ENCODE measurements at regions not wholly inside any gene's neighbourhood (a gene's known extent, or its start where the extent isn't known, plus 50 kb on each side); places are given as distances from the start of the nearest gene placed in this dataset.

DNA sequence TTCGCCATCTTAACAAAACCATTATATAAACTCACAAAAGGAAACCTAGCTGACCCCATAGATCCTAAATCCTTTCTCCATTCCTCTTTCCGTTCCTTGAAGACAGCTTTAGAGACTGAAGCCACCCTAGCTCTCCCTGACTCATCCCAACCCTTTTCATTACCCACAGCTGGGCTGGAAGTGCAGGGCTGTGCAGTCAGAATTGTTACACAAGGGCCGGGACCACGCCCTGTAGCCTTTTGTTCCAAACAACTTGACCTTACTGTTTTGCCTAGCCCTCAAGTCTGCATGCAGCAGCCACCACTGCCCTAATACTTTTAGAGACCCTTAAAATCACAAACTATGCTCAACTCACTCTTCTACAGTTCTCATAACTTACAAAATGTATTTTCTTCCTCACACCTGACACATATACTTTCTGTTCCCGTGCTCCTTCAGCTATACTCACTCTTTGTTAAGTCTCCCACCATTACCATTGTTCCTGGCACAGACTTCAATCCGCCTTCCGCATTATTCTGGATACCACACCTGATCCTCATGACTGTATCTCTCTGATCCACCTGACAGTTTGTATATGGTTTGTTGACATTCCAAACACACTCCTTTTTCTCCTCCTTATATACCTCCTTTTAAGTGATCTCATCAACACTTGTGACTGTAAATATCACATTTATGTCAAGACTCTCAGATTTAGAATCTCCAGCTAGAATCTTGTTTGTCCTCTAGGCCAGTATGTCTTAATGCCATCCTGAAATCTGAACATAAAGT, 208.7 kb downstream of the KITLG start:
- no peak for DNase-seq

DNA sequence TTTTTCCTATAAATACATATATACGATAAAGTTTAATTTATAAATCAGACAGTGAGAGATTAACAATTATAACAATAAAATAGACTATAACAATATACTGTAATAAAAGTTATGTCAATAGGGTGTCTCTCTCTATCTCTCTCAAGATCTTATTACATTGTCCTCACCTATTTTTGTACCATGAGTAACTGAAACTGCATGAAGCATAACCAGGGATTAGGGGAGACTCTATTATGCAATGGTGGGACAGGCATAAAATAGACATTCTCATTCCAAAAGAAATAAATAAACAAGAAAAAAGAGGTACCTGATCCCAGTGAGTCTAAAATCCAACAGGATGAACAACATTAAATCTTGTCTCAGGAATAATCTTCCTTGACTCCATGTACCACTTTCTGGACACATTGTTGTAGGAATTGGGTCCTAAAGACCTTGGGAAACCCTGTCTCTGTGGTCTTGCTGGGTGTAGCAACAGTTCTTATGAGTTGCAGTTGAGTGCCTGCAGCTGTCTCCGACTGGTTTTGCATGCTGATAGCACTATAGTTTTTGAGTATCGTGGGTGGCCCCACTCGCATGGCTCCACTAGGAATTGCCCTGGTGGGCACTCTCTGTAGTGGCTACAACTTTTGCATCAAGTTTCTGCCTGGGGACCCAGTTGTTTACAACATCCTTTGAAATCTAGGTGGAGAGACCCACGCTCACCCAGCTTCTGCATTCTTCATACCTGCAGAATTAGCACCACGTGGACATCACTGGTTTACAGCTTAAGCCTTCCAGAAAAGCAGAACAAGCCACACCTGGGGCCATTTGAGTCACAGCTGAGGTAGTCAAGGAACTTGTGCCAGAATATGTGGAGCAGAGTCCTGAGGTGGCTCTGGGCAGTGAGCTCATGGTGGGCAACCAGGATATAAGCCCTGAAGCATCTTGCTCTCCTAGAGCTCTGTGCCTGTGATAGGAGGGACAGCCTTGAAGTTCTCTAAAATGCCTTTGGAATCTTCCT, 204.7 kb downstream of the KITLG start:
- DNase-seq, result no peak

DNA sequence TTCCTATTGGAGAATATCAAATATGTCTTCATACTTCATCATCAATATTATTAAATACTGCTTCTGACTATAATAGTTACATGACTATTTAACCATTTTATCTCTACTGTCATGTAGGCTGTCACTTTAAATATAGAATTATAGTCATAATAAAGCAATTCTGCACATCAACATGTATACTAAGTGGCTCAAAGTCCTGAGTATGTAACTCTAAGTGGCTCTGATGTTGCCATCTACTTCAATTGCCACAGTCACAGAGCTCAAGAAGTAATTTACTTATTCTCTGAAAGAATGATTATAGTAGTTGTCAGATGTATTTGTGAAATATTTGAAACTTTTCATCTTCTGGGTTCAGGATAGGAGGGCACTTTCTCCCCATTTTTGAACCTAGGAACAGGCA, 202.3 kb downstream of the KITLG start:
- DNase-seq, result no peak

DNA sequence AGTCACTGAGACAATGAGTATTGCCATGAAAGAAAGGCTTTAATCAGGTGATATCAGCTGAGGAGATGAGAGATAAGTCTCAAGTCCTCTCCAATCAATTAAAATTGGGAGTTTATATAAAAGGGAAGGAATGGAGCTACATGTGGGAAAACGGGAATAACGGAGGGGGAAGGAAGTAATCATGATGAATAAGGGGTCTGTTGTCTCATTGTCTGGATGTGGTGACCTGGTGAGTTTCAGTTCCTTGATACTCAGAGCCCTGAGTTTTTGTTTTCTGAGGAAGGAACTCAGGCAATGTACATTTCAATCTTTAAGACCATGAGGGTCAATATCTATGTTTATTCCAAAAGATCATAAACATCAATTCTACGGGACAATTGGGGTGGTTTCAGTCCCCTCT, 198.8 kb downstream of the KITLG start:
- no peak for DNase-seq

DNA sequence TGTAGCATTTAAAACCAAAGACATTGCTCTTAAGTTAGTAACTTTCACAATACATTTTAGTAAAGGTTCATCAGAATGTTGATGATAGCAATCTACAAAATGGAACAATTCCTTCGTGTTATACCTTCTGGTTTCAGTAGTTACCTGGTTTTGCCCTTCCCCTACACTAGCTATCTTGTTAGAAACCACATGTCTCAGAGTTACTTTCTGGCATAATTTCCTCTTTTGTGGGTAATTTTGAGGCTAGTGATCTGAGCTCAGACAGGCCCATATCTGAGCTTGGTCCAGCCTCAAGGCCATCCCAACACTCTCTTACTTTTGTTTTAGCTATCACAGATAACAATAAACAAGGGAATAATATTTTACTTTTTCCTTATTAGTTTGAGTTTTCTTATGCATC, 196.9 kb downstream of the KITLG start:
- no peak for DNase-seq

DNA sequence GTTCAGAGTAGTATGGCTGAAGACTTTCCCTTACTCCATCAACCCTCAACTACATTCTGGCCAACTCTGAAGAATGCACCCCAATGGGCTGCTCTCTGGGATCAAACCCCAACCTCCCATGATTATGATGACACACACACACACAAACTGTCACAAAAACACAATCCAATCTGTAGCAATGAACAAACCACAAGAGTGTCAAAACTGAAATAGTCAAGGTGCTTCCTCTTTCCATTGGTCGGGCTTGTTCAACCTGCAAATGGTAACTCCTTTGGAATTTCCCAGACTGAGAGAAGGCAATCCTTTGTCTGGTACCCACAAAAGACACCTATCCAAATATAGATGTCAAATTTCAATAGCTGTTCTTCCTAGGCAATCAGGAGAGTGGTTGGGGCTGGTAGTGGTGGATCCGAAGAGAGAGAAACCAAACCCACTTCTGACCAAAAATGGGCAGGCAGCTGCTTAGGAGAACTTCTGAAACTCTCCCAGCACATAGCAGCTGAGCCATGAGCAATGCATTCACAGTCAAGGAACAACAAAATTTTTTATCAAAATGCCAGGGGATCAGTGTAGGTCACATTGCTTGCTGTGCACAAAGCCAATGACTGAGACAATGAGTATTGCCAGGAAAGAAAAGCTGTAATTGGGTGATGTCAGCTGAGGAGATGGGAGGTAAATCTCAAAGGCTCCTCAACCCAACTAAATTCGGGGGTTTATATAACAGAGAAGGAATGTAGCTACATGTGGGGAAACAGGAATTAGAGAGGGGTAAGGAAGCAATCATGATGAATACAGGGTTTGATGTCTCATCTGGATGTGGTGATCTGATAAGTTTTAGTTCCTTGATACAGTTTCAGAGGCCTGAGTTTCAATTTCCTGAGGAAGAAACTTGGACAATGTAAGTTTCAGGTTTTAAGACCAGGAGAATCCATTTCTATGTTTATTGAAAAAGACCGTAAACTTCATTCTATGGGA, 191.4 kb downstream of the KITLG start:
- DNase-seq, result no peak

DNA sequence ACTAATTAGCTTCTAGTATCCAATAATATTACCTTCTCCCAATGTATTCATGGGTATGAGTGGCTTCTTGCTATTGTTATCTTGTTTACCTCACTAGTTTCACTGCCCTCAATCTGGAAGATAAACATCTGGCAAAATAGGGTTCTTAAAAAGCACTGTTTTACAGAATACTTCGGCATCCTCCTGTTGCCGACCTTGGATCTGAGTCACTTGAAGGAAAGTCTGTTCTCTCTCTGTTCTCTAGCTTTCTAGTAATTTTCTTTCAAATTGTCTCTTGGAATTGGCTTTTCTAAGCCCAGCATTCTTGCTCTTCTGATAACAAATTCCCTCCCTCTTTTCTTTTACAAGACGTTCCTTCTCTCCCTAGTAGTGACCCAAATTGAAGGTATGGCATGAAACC, 189.5 kb downstream of the KITLG start:
- DNase-seq, result no peak

DNA sequence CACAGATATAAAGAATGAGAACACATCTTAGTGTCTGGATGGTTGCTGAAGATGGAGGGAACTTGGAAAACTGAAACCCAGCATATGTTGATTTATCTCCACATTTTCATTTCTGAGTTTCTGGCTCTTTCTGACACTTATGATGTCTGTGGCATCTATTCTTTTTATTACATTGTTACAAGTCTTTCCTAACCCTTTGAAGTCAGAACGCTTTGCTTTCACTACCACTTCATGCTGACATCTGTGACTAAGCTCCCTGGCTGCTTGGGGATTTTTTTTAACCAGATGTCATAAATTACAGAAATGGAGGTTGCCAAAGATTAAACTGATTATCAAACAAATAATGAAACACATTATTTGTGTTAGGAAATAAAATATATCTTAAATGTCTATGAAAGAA, 188.7 kb downstream of the KITLG start:
- DNase-seq, result peak; percentile 82

DNA sequence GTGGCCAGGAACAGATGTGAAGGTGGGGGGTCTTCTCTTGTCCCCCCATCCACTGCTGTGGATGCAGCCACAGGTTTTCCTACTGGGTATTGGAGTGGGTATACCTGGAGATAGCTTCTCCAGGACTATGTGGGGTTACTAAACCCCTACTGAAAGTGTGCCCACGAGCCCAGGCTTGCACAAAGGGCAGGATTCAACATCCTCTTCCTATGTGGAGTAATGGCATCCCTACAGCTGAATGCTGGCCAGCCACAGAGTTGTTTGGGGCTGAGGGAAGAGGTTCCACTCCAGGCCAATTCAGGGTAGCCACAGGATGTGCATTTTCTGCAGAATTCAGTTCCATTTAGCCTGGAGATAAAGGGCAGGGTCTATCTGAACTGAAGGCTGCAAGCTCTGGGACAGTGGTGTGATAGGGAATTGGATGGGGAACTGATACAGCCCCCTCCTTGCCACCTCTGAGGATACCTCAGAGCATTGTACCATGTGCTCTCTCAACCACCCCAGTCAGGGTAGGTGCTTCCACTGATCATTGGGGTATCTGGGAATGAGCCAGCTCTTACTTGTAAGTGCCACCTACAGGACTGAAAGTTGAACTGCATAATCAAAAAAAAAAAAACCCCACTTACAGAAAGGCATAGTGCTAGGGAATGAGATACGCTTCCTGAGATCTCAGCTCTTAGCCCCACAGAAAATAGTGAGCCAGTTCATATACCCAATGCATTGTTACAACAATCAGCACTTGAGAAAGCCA, 187.1 kb downstream of the KITLG start:
- DNase-seq, result peak; percentile 44

DNA sequence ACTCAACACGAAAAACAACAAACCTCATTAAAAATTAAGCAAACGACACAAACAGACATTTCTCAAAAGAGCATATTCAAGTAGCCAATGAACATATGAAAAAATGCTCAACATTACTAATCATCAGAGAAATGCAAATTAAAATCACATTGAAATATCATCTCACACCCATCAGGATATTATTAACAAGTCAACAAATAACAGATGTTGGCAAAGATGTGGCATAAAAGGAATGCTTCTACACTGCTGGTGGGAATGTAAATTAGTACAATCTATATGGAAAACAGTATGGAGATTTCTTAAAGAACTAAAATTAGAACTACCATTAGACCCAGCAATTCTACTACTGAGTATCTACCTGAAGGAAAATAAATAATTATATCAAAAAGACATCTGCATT, 182.2 kb downstream of the KITLG start:
- no peak for DNase-seq

DNA sequence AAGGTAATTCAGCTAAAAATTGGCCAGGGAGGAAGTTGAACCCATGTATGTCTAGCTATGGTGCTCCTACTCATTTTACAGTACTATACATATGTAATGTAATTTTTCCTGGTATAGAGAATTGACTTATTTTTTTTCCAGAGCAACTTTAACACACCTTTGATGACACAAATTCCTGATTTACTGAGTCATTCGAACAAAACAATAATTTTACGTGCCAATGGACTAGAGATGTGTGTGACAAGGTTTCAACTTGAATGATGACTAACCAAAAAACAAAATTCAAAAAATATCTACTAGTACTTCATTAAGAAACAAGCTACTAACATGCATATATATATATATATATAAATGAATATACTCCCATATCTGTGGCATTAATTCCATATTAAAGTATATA, 180.5 kb downstream of the KITLG start:
- DNase-seq, result no peak

DNA sequence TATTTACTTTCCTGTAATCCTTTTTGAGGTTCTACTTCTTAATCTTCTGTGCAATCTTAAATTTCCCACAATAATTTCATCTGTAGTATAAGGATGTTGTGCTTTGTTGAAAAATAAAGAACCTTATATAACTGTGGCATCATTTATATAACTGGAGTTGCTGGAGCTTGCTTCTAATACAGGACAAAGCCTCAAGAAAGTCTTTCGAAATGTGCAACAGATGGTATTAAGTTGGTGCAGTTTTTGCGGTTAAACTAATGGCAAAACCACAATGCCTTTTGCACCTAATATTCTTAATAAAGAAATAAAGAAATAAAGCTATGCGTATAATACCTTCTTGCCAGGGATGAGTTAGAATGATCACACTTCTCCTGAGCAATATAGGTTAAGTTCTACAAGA, 180.0 kb downstream of the KITLG start:
- DNase-seq, result no peak

DNA sequence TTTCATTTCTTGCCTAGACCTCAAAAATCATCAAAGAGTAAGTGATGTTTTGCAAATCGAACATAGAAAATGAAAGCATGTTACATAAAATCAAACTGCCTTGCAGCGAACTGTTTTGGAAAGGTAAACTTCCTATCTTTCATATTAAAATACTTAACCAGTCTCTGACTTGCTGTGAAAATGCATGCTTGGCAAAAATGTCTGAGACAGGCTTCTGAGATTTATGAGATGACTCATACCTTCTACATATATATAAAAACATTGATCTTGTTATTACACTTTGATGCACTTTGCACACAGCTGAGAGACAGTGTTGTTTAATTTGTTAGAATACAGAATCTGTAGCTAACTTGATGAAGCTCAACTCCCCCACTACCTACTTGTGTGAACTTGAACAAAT, 179.1 kb downstream of the KITLG start:
- peak; percentile 48 for DNase-seq

DNA sequence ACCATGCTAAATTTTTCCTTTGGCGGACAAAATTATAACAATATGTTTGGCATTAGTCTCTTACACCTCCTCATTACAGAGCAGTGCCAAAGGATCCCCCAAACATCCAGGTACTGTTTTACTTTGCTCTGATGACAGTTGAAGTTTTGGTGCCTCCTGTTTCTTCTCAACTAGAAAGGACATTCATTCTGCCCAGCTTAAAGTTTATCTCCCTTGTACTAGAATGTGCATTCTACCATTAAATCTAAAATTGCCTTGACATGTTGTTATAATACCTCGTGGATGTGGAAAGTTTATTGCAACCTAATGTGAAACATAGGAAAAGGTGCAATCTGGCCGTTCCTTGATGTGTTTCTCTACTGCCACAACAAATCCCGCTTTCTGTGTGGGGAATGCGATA, 173.4 kb downstream of the KITLG start:
- DNase-seq, result no peak

DNA sequence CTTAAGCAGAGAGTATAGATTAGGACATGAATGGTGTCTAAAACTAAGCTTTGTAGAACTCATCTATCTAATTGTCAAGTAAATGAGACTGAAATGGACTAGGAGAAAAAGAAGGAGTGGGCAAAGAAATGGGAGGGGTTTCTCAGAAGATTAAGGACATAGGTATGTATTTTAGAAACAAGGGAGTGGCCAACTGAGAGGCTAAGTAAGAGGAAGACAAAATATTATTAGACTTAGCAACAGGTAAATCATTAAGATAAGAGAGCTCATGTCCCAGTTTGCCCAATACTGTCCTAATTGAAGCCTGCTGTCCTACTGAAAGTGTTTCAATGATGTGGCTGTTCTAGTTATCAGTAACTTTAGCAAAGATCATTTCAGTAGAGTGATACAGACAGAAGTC, 171.4 kb downstream of the KITLG start:
- no peak for DNase-seq

DNA sequence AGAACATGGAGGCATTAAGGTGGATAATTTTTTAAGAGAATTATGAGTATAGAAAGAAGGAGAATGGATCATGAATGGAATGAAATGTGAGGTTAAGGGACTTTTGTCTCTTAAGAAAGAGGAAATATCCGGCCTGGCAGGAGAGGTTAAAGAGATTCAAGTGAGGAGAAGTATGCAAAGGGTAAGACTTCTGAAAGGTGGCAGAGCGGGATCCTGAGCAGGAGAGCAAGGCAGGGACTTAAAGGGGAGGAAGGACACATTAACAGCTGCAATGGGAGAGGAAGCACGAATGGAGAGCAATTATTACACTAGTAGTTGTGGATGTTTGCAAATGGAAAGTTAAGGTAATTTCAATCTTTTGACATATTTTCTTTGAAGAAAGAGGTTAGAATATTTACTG, 171.0 kb downstream of the KITLG start:
- DNase-seq, result no peak

DNA sequence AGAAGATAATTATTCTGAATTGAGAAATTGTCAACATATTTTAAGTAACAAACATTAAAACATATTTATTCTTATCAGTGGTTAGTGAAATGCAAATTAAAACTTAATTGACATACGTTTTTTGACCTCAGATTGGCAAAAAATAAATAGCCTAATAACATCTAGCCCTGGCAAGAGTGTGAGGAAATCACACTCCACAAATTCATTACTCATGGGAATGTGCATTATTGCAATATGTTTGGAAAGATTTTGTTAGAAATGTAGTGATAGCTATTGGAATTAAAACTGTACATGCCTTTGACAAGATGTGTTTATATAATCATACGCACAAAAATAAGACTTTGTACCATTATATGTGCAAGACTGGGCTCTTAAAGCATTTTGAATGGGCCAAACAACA, 168.6 kb downstream of the KITLG start:
- DNase-seq, result no peak

DNA sequence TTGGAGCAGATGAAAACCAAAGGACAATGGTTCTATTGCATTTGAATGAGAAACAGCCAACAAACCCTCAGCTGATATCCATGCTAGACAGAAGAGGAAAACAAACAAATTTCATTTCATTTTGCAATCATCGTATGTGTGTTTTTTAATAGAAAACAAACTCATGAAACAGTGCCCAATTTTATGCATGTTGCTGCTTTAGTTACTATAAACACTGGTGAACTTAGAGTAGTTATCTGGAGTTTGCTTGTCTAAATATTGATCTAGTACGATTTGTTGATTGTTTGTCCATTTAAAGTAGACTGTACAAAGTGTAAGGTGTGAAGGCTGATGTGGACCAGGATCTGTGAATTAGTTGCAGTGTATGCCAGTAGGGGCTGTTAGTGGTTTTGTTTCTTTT, 166.6 kb downstream of the KITLG start:
- no peak for DNase-seq

DNA sequence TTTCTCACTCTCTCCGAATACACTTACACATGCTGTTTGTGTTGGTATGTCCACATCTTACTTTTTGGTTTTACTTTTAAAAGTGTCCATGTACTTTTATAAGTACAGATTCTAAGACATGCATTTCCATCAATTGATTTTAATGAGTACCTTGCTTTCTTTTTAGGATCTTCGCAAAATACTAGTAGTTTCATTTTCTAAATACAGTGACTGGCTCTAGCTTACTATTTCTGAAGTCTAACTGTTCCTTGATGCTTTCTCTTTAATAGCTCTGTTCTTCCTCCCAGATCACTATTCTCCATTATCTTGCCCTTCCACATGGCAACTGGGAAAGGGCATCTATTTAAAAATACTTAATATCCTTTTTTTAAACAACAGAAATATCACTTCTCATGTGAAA, 164.1 kb downstream of the KITLG start:
- DNase-seq, result no peak

DNA sequence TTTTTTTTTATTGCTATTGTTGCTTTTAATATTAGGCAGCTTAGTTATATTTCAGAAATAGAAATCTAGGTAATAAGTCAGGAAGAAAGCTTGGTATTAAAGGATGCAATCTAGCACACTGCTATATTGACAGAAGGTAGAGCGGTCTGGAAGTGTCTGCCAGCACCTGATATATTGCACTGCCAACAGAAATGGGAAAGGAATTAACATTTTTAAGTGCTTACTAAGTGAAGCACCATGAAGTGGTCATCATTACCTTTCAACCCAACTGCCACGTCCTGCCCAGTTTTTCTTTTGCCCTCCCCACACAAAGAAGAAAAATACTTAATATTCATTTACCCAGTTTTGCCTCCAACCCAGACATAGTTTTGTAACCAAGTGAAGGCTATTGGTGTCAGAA, 163.5 kb downstream of the KITLG start:
- no peak for DNase-seq

DNA sequence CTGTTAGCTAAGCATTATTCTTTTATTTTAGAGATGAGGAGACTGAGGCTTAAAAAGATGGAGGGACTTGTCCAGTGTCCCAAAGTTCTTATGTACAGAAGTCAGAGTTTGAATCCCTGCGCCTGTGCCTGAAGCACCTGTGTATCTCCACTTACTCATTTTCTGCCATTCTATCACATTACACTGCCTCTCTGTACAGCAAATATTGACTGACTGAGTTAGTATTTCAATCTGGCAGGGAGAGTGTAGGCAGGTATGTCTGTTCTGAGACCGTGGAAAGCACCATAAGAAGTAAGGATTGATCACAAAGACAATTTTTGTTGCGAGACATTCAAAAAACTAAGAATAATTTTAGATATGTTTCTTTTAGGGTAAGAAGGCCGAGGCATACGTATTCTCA, 162.7 kb downstream of the KITLG start:
- DNase-seq, result no peak

DNA sequence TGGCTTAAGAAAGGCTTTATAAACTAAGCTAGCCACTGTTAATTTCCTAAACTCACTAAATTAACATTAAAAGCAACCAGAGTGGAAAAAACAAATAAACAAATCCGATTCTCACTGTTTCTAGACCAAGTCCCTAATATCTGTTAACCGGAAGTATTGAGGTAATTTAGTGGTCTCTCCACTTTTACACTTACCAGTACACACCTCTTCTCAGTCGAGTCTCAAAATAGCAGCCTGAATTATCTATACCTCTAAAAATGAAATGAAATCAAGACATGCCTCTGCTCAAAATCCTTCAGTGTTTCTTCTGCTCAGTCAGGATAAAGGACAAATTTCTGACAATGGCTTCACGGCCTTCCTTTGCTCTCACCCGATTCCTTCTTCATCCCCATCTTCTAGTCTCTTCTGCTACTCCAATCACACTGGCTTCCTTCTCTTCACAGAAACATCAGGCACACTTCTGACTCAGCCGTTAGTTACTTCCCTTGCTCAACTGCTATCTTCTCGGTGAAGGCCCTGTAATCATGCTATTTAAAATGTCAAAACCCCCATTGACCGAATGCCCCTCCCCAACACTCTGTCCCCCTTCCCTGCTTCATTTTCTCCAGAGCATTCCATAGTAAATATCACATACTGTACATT, 161.3 kb downstream of the KITLG start:
- DNase-seq, result peak; percentile 49
